ENCODE measurements at regions not wholly inside any gene's neighbourhood (a gene's known extent, or its start where the extent isn't known, plus 50 kb on each side); places are given as distances from the start of the nearest gene placed in this dataset.

DNA sequence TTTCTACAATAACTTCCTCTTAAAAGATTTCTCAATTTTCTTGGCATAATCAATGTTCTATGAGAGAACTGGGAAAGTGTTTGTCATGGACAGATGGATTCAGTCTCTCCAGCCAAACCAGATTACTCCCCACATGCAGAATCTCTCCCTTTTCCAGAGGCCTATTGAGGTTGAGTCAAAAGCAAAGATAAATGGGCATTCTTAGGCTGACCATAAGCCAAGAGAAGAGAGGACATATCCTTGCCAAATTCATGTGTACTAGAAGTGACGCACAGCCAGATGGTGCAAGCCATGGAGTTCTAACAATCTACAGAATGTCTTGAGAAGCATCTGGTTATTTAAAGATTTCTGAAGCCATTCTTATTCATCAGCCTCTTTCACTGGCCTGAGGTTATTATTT lies 2115.0 kb downstream of the MAT2B start:
- TF ChIP-seq ZC3H10 (CRISPR knock-in tag; IDR thresholded peaks at IDR 0.05) (no peak), TOX (CRISPR knock-in tag; IDR thresholded peaks at IDR 0.05; ENCODE audit: borderline replicate concordance) (no peak), PPARA (CRISPR knock-in tag; IDR thresholded peaks at IDR 0.05; ENCODE audit: borderline replicate concordance) (no peak), ISL1 (CRISPR knock-in tag; IDR thresholded peaks at IDR 0.05) (no peak), ESRRG (CRISPR knock-in tag; IDR thresholded peaks at IDR 0.05) (no peak), ZNF565 (CRISPR knock-in tag; conservative IDR thresholded peaks at IDR 0.05; ENCODE audit: low read depth) (no peak)
- TF ChIP-seq, protein P1, sequence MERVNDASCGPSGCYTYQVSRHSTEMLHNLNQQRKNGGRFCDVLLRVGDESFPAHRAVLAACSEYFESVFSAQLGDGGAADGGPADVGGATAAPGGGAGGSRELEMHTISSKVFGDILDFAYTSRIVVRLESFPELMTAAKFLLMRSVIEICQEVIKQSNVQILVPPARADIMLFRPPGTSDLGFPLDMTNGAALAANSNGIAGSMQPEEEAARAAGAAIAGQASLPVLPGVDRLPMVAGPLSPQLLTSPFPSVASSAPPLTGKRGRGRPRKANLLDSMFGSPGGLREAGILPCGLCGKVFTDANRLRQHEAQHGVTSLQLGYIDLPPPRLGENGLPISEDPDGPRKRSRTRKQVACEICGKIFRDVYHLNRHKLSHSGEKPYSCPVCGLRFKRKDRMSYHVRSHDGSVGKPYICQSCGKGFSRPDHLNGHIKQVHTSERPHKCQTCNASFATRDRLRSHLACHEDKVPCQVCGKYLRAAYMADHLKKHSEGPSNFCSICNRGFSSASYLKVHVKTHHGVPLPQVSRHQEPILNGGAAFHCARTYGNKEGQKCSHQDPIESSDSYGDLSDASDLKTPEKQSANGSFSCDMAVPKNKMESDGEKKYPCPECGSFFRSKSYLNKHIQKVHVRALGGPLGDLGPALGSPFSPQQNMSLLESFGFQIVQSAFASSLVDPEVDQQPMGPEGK (CRISPR knock-in tag; IDR thresholded peaks at IDR 0.05; ENCODE audit: borderline replicate concordance) = no peak
- no peak for ATAC-seq

DNA sequence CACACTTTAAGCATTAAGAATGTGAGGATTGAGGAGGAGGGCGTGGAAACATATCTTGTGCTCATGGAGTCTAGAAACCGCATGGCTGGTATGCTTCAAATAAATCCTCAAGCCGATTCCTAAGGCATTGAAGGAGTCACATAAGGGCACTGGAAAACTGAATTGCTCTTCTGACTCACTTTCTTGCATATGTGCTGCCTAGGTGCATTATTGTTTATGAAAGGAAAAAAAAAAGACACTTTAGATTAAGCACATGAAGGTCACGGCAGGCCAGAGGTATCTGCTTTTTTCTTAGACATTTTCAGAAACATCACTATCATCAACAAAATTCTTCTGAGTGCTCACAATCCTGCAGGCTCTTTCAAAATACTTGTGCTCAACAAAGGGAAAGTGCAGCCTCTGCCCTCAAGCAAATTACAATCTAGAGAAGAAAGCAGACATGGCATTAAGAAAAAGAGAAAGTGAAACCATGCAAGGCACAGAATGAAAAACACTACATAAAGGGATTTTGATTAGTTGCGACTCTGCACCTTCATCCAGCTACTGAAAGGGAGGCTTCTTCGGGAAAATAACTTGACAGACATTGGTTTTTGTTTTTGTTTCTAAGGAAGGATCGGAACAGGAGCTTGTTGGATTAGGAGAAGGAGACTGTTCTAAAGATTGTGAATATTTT lies 2117.6 kb downstream of the MAT2B start:
- TF ChIP-seq ZNF70 (CRISPR knock-in tag; IDR thresholded peaks at IDR 0.05) (no peak), ZNF8 (CRISPR knock-in tag; IDR thresholded peaks at IDR 0.05) (no peak), PPARA (CRISPR knock-in tag; IDR thresholded peaks at IDR 0.05; ENCODE audit: borderline replicate concordance) (no peak), ESRRG (CRISPR knock-in tag; IDR thresholded peaks at IDR 0.05) (no peak), ZFP30 (CRISPR knock-in tag; IDR thresholded peaks at IDR 0.05) (no peak), RARB (CRISPR knock-in tag; IDR thresholded peaks at IDR 0.05) (no peak)
- TF ChIP-seq, protein P2, sequence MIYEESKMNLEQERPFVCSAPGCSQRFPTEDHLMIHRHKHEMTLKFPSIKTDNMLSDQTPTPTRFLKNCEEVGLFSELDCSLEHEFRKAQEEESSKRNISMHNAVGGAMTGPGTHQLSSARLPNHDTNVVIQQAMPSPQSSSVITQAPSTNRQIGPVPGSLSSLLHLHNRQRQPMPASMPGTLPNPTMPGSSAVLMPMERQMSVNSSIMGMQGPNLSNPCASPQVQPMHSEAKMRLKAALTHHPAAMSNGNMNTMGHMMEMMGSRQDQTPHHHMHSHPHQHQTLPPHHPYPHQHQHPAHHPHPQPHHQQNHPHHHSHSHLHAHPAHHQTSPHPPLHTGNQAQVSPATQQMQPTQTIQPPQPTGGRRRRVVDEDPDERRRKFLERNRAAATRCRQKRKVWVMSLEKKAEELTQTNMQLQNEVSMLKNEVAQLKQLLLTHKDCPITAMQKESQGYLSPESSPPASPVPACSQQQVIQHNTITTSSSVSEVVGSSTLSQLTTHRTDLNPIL (CRISPR knock-in tag; IDR thresholded peaks at IDR 0.05; ENCODE audit: low read depth) = no peak
- no peak for ATAC-seq

DNA sequence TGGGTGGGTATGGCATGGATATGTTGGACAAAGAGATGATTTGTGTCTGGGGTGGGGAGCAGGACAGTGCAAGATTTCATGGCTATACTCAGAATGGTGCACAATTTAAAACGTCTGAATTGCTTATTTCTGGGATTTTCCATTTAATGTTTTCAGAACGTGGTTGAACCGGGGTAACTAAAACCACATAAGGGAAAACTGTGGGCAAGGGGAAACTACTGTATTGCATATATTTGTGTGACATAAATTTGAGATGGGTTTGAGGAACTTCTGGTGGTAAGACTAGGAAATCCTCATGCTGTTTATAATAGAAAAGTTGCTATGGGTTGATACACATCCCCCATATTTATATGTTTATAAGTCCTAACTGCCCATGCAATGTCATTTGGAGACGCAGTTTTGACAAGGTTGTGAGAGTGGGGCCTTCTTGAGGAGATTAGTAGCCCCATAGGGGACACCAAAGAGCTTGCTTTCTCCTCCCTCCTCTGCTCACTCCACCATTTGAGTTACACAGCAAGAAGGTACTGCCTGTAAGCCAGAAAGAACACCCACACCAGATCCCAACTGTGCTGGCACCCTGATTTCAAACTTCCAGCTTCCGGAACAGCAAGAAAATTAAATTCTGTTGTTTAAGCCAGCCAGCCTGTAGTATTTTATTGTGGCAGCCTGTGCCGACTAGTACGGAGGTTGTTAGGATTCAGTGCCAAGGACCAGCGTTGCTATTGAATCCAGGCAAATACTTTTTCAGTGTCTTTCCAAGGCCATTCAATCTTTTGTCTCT lies 2118.9 kb downstream of the MAT2B start:
- TF ChIP-seq, protein P2 (CRISPR knock-in tag; IDR thresholded peaks at IDR 0.05; ENCODE audit: low read depth) = no peak
- TF ChIP-seq ZNF565 (CRISPR knock-in tag; conservative IDR thresholded peaks at IDR 0.05; ENCODE audit: low read depth) (no peak), ZFP3 (CRISPR knock-in tag; IDR thresholded peaks at IDR 0.05) (no peak)
- no peak for ATAC-seq

DNA sequence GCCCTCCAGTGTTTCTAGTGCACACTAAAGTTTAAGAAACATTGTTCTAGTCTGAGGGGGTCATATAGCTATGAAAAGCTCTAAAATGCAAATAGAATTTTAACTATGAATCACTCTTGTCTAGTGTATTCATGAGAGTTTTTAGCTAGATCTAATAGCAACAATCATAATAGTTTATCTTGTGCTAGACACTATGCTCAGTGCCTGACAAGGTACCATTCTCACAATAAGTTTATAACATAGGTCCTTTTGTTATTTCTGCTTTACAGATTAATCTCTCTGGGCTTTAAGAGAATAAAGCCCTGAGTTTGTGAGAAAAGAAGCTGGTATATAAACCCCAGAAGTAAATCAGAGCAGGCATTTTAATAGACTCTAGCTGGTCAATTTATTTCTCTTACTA lies 2120.7 kb downstream of the MAT2B start:
- TF ChIP-seq ZNF565 (CRISPR knock-in tag; conservative IDR thresholded peaks at IDR 0.05; ENCODE audit: low read depth) (no peak), ZNF8 (CRISPR knock-in tag; IDR thresholded peaks at IDR 0.05) (no peak), ZFP30 (CRISPR knock-in tag; IDR thresholded peaks at IDR 0.05) (no peak), ZNF70 (CRISPR knock-in tag; IDR thresholded peaks at IDR 0.05) (no peak), TOX (CRISPR knock-in tag; IDR thresholded peaks at IDR 0.05; ENCODE audit: borderline replicate concordance) (no peak), ISL1 (CRISPR knock-in tag; IDR thresholded peaks at IDR 0.05) (no peak), RARB (CRISPR knock-in tag; IDR thresholded peaks at IDR 0.05) (no peak)
- TF ChIP-seq, protein P2 (CRISPR knock-in tag; IDR thresholded peaks at IDR 0.05; ENCODE audit: low read depth) = no peak
- TF ChIP-seq, protein P1 (CRISPR knock-in tag; IDR thresholded peaks at IDR 0.05; ENCODE audit: borderline replicate concordance) = no peak
- TF ChIP-seq, protein P3, sequence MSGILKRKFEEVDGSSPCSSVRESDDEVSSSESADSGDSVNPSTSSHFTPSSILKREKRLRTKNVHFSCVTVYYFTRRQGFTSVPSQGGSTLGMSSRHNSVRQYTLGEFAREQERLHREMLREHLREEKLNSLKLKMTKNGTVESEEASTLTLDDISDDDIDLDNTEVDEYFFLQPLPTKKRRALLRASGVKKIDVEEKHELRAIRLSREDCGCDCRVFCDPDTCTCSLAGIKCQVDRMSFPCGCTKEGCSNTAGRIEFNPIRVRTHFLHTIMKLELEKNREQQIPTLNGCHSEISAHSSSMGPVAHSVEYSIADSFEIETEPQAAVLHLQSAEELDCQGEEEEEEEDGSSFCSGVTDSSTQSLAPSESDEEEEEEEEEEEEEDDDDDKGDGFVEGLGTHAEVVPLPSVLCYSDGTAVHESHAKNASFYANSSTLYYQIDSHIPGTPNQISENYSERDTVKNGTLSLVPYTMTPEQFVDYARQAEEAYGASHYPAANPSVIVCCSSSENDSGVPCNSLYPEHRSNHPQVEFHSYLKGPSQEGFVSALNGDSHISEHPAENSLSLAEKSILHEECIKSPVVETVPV (CRISPR knock-in tag; IDR thresholded peaks at IDR 0.05) = no peak
- TF ChIP-seq, protein P4, sequence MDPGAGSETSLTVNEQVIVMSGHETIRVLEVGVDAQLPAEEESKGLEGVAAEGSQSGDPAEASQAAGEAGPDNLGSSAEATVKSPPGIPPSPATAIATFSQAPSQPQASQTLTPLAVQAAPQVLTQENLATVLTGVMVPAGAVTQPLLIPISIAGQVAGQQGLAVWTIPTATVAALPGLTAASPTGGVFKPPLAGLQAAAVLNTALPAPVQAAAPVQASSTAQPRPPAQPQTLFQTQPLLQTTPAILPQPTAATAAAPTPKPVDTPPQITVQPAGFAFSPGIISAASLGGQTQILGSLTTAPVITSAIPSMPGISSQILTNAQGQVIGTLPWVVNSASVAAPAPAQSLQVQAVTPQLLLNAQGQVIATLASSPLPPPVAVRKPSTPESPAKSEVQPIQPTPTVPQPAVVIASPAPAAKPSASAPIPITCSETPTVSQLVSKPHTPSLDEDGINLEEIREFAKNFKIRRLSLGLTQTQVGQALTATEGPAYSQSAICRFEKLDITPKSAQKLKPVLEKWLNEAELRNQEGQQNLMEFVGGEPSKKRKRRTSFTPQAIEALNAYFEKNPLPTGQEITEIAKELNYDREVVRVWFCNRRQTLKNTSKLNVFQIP (CRISPR knock-in tag; IDR thresholded peaks at IDR 0.05; ENCODE audit: borderline replicate concordance, low read depth) = no peak
- no peak for ATAC-seq

All from SK-N-SH treated with all-trans-retinoic acid at 6 μM for 48 hours (cell line).